ENCODE measurements at regions not wholly inside any gene's neighbourhood (a gene's known extent, or its start where the extent isn't known, plus 50 kb on each side); places are given as distances from the start of the nearest gene placed in this dataset.

- no peak for TF ChIP-seq CTCF (IDR thresholded peaks at IDR 0.05)
- Mint-ChIP-seq H3K36me3 (ENCODE audit: low read depth) (no peaks in the 10 kb centered on the region), H3K27me3 (ENCODE audit: insufficient read depth) (peaks cover 36% of the 10 kb centered on the region), H3K4me1 (ENCODE audit: low read depth) (peaks cover 11% of the 10 kb centered on the region), H3K9me3 (no peaks in the 10 kb centered on the region), H3K4me3 (no peak overlapping the region), H3K27ac (no peak overlapping the region)
- peak; percentile 33 for DNase-seq
Observed at GRCh38 chr7:50940621-50941020, 157.9 kb upstream of the GRB10 start.

- DNase-seq = no peak
- Mint-ChIP-seq H3K27me3 (ENCODE audit: insufficient read depth) (peaks cover 35% of the 10 kb centered on the region), H3K27ac (no peak overlapping the region), H3K36me3 (ENCODE audit: low read depth) (no peaks in the 10 kb centered on the region), H3K9me3 (no peaks in the 10 kb centered on the region), H3K4me3 (no peak overlapping the region), H3K4me1 (ENCODE audit: low read depth) (peaks cover 11% of the 10 kb centered on the region)
- TF ChIP-seq CTCF (IDR thresholded peaks at IDR 0.05) = no peak
Observed at GRCh38 chr7:50939021-50939420, 156.3 kb upstream of the GRB10 start.

GRCh38 chr7:50937727-50938126, 155.0 kb upstream of the GRB10 start:
- no peak for TF ChIP-seq CTCF (IDR thresholded peaks at IDR 0.05)
- H3K27me3 Mint-ChIP-seq (ENCODE audit: insufficient read depth) = peaks cover 32% of the 10 kb centered on the region
- no peaks in the 10 kb centered on the region for H3K36me3 Mint-ChIP-seq (ENCODE audit: low read depth)
- H3K4me3 Mint-ChIP-seq = no peak overlapping the region
- H3K4me1 Mint-ChIP-seq (ENCODE audit: low read depth) = peaks cover 11% of the 10 kb centered on the region
- no peaks in the 10 kb centered on the region for H3K9me3 Mint-ChIP-seq
- no peak overlapping the region for H3K27ac Mint-ChIP-seq
- DNase-seq = no peak

GRCh38 chr7:50926049-50926448, 143.4 kb upstream of the GRB10 start:
- H3K4me1 Mint-ChIP-seq (ENCODE audit: low read depth) = no peaks in the 10 kb centered on the region
- H3K4me3 Mint-ChIP-seq = no peak overlapping the region
- H3K9me3 Mint-ChIP-seq = no peaks in the 10 kb centered on the region
- no peak for TF ChIP-seq CTCF (IDR thresholded peaks at IDR 0.05)
- no peaks in the 10 kb centered on the region for H3K36me3 Mint-ChIP-seq (ENCODE audit: low read depth)
- no peak overlapping the region for H3K27ac Mint-ChIP-seq
- no peak for DNase-seq
- peaks cover 4% of the 10 kb centered on the region for H3K27me3 Mint-ChIP-seq (ENCODE audit: insufficient read depth)

GRCh38 chr7:50923476-50923875, 140.8 kb upstream of the GRB10 start:
- H3K27ac Mint-ChIP-seq = no peak overlapping the region
- H3K36me3 Mint-ChIP-seq (ENCODE audit: low read depth) = no peaks in the 10 kb centered on the region
- H3K4me1 Mint-ChIP-seq (ENCODE audit: low read depth) = no peaks in the 10 kb centered on the region
- TF ChIP-seq CTCF (IDR thresholded peaks at IDR 0.05) = no peak
- DNase-seq = no peak
- peaks cover 7% of the 10 kb centered on the region for H3K27me3 Mint-ChIP-seq (ENCODE audit: insufficient read depth)
- H3K9me3 Mint-ChIP-seq = no peaks in the 10 kb centered on the region
- no peak overlapping the region for H3K4me3 Mint-ChIP-seq

Data from HFFc6 (cell line).